SK-N-SH treated with all-trans-retinoic acid at 6 μM for 48 hours (cell line): ENCODE measurements at regions not wholly inside any gene's neighbourhood (a gene's known extent, or its start where the extent isn't known, plus 50 kb on each side); places are given as distances from the start of the nearest gene placed in this dataset.

Source experiments
- PPARA ChIP-seq: fragments of 250-450 bp; sonication (Bioruptor Pico); IDR thresholded peaks from 2 replicates; pipeline ENCODE4 v1.5.0; 2020; ENCODE audit warnings: mild to moderate bottlenecking, borderline replicate concordance
- ZC3H10 ChIP-seq: fragments of 250-450 bp; sonication (Bioruptor Pico); IDR thresholded peaks from 2 replicates; pipeline ENCODE4 v1.5.1; 2021; ENCODE audit warnings: mild to moderate bottlenecking, moderate library complexity
- ZFP3 ChIP-seq: fragments of 250-450 bp; sonication (Bioruptor Pico); IDR thresholded peaks from 2 replicates; pipeline ENCODE4 v1.5.0; 2020; ENCODE audit warnings: mild to moderate bottlenecking, moderate library complexity
- ZNF565 ChIP-seq: fragments of 450-650 bp; formaldehyde crosslinking; conservative IDR thresholded peaks from 2 replicates; pipeline ENCODE4 v1.5.0; 2020; ENCODE audit warnings: low read depth, mild to moderate bottlenecking, moderate library complexity

- no peak for TF ChIP-seq ZNF565 (CRISPR knock-in tag)
- no peak for TF ChIP-seq PPARA
- no peak for TF ChIP-seq ZC3H10 (CRISPR knock-in tag)
- no peak for TF ChIP-seq ZFP3
Observed at GRCh38 chr20:30419466-30419865, 838.0 kb upstream of the DEFB115 start.
